ENCODE measurements at regions not wholly inside any gene's neighbourhood (a gene's known extent, or its start where the extent isn't known, plus 50 kb on each side); places are given as distances from the start of the nearest gene placed in this dataset.

GRCh38 chr2:188076149-188077056, 215.3 kb upstream of the GULP1 start:
- no peak for DNase-seq

- no peak for DNase-seq
Observed at GRCh38 chr2:188077757-188078156, 213.9 kb upstream of the GULP1 start.

- no peak for DNase-seq
Observed at GRCh38 chr2:188078534-188078933, 213.1 kb upstream of the GULP1 start.

DNA sequence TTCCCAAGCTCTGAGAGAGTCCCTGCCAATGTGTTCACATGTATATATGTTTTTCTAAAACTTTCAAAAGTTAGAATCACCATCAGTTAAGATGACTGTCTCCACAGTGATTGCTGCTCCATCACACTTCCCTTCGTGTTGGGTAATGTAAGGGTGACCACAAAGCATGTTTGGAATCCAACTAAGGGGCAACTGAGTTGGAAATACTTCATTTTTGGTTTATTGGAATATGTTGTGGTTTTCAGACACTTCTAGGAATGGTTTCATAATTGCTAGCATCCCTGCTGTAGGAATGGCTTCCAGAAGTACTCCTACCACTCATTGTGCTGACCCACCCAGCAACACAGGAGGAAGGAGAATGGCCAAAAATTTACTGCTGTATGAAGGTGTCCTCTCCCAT, 212.5 kb upstream of the GULP1 start:
- no peak for DNase-seq

DNA sequence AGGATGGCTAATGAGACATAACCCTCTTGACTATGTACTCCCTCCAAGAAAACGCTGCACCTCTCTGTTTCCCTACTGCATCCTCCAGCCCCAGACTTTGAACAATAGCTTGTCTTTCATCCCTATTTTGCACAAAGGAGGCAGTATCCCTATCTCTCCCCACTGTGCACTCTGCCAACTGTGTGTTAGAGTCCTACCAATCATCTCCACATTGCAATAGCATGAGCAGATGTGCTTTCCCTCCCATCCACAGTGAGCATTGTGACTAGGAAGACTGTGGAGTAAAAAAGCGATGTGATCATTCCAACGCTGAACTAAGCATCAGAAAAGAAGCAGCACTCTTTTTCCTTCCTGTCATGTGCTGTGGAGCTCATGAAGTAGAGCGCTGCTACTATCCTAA, 206.3 kb upstream of the GULP1 start:
- DNase-seq = no peak

DNA sequence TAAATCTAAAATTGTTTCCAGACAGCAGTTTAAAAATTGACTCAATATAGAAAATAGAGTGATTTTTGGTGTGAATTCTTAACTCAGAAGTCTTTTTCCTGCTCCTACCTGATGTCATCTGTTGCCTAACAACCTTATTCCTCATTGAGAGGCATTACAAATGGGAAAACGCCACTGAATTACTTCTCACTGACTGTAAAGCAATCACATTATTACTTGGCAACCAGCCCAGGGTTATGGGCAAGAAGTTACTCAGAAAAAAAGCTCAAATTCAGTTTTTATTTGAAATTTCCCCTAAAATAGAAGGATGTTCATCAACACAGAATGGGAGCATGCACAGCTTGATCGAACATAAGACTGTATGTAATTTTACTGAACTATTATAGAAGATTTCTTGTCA, 201.8 kb upstream of the GULP1 start:
- DNase-seq = no peak

GRCh38 chr2:188091220-188091619, 200.5 kb upstream of the GULP1 start:
- DNase-seq = no peak

DNA sequence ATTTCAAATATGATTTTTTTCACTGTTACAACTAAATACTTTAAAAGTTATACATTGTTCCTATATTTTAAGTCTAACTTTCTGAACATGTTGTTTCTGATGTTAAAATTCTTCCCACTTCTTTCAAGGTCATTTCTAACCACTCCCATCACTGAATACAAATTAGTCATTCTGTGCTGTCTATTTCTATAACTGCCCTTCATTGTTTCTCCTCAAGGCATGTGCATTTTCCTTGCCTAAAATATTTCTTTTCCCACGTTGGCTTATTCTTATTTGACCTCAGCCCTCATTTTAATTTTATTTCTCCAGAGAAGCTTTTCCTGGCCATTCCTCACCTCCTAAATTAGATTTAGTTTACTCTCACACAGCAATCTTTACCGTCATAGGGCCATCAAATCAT, 198.9 kb upstream of the GULP1 start:
- no peak for DNase-seq

- DNase-seq = no peak
Observed at GRCh38 chr2:188096910-188097309, 194.8 kb upstream of the GULP1 start.

GRCh38 chr2:188102881-188103280, 188.8 kb upstream of the GULP1 start:
- no peak for DNase-seq

GRCh38 chr2:188114014-188114413, 177.7 kb upstream of the GULP1 start:
- DNase-seq = no peak

- DNase-seq = no peak
Observed at GRCh38 chr2:188117706-188118105, 174.0 kb upstream of the GULP1 start.

- no peak for DNase-seq
Observed at GRCh38 chr2:188118431-188118830, 173.2 kb upstream of the GULP1 start.

- no peak for DNase-seq
Observed at GRCh38 chr2:188119112-188119838, 172.4 kb upstream of the GULP1 start.

DNA sequence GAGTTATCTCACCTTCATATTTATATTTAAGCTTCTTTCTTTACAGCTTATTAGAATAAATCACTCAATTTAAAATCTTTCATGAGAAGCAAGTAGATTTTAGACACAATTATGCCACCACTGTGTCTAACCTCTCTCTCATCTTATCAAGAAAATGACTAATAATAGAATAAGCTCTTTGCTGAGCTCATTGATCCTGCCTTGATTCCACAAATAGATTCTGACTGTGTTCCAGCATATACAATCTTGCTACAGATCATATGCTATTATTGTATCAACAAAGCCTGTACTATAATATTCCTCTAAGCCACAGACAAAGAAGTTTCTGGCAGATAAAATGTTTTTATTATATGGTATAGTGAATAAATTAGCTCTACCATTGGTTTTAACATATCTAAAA, 168.7 kb upstream of the GULP1 start:
- no peak for DNase-seq

GRCh38 chr2:188129677-188130076, 162.0 kb upstream of the GULP1 start:
- no peak for DNase-seq

DNA sequence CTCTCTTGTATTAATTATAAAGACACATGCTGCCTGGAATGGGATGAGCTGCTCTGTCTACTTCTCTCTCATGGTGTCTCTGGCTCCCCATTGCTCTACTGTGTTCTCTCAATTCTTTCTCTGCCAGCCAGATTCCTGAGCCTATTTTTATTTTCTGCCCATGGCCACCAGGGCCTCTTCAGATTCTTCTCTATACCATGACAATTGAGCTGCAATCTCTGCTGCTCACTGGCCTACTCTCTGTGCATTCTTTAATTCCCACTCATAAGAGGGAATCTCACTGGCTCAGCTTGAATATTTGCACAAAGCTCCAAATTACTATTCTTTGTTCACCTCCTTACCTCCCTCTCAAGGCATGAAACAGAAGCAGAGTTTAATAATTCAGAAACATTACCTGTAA, 161.4 kb upstream of the GULP1 start:
- no peak for DNase-seq

DNA sequence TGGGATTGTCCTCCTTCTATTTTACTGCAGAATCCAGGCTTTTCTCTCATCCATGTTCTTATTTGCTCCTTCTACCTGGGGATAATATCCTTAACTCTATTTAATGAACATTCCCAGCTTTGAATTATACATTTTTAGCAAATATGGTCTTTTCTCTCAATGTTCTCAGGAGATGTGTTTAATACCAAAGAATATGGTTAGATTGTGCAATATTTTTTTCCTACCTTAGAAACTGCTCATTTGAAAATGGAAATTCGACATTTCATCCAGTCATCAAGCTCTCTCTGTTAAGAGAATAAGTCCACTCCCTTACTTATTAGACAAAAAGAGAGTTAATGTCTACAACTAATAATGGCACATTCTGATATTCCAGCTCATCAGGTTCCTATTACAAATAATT, 160.4 kb upstream of the GULP1 start:
- no peak for DNase-seq

GRCh38 chr2:188132385-188132784, 159.3 kb upstream of the GULP1 start:
- DNase-seq = peak; percentile 42

DNA sequence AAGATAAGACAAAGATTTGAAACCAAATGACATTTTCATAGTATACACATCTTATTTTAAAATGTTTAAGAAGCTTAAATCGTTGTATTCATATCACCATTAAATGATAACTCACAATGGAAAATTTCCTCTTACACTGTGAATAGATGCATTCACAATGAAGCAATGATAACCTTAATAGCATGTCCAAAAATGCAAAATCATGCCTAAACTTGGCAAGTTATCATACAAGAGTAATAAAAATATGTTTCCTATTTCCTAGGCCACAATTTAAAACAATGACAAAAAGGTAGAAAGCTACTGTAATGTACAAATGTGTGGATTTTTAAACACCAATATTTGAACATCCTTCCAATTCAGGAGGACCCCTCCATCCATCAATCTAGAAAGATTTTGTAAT, 157.4 kb upstream of the GULP1 start:
- DNase-seq = no peak

DNA sequence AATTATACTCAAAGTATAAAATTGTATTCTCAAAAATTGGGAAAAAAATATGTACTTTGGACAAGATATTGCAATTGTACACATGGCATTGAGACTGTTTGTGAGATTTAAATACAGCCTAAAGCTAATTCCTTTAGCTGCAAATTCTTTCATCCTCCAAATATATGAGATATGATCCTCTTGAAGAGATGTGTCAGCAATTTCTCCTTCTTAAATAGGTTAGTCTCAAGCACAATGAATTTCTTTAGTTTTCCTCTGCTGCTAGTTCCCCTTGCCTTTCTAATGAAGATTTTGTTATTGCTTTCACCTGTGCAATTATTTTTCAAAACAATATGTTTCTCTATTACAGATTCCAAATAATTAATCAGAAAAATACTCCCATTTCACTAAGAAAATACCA, 153.4 kb upstream of the GULP1 start:
- no peak for DNase-seq

GRCh38 chr2:188142088-188142487, 149.6 kb upstream of the GULP1 start:
- no peak for DNase-seq

- no peak for DNase-seq
Observed at GRCh38 chr2:188142636-188143295, 148.9 kb upstream of the GULP1 start.

GRCh38 chr2:188145885-188146284, 145.8 kb upstream of the GULP1 start:
- no peak for DNase-seq
